ENCODE measurements at regions not wholly inside any gene's neighbourhood (a gene's known extent, or its start where the extent isn't known, plus 50 kb on each side); places are given as distances from the start of the nearest gene placed in this dataset.

GRCh38 chr20:57793421-57793820 lies 83.6 kb upstream of the PMEPA1 start:
- TF ChIP-seq CTCF (IDR thresholded peaks at IDR 0.05) (no peak), POLR2A (IDR thresholded peaks at IDR 0.05) (no peak)
